HFFc6 (cell line): ENCODE measurements at regions not wholly inside any gene's neighbourhood (a gene's known extent, or its start where the extent isn't known, plus 50 kb on each side); places are given as distances from the start of the nearest gene placed in this dataset.

Experiments used
- DNase-seq: peaks from one replicate; pipeline ENCODE4 v3.0.0-alpha.2; 2018
- H3K27ac Mint-ChIP-seq: 2 replicates; pipeline ENCODE4 v1.8.0; 2020; ENCODE audit warnings: mild to moderate bottlenecking, mixed read lengths
- H3K27me3 Mint-ChIP-seq: 2 replicates; pipeline ENCODE4 v1.8.0; 2021; ENCODE audit warnings: mild to moderate bottlenecking, moderate library complexity, mixed read lengths; ENCODE audit not compliant: insufficient read depth
- H3K36me3 Mint-ChIP-seq: 2 replicates; pipeline ENCODE4 v1.8.0; 2021; ENCODE audit warnings: low read depth, mixed read lengths
- H3K4me1 Mint-ChIP-seq: 2 replicates; pipeline ENCODE4 v1.8.0; 2020; ENCODE audit warnings: low read depth, mixed read lengths
- H3K4me3 Mint-ChIP-seq: 2 replicates; pipeline ENCODE4 v1.8.0; 2020; ENCODE audit warnings: mild to moderate bottlenecking, moderate library complexity, mixed read lengths
- H3K9me3 Mint-ChIP-seq: 2 replicates; pipeline ENCODE4 v1.8.0; 2020; ENCODE audit warnings: mild to moderate bottlenecking, mixed read lengths
- CTCF ChIP-seq: fragments of 200-600 bp; sonication (generic); IDR thresholded peaks from 2 replicates; pipeline ENCODE4 v1.5.0; 2021; ENCODE audit warnings: antibody characterized with exemption, mild to moderate bottlenecking

GRCh38 chr4:8736090-8736825 is 135.4 kb downstream of the HMX1 start:
- Mint-ChIP-seq H3K4me1 (no peaks in the 10 kb centered on the region), H3K9me3 (peaks cover 38% of the 10 kb centered on the region), H3K36me3 (no peaks in the 10 kb centered on the region), H3K27ac (no peak overlapping the region), H3K4me3 (no peak overlapping the region), H3K27me3 (peaks cover 6% of the 10 kb centered on the region; the same call in 1 of the 2 replicates)
- no peak for TF ChIP-seq CTCF
- no peak for DNase-seq

DNA sequence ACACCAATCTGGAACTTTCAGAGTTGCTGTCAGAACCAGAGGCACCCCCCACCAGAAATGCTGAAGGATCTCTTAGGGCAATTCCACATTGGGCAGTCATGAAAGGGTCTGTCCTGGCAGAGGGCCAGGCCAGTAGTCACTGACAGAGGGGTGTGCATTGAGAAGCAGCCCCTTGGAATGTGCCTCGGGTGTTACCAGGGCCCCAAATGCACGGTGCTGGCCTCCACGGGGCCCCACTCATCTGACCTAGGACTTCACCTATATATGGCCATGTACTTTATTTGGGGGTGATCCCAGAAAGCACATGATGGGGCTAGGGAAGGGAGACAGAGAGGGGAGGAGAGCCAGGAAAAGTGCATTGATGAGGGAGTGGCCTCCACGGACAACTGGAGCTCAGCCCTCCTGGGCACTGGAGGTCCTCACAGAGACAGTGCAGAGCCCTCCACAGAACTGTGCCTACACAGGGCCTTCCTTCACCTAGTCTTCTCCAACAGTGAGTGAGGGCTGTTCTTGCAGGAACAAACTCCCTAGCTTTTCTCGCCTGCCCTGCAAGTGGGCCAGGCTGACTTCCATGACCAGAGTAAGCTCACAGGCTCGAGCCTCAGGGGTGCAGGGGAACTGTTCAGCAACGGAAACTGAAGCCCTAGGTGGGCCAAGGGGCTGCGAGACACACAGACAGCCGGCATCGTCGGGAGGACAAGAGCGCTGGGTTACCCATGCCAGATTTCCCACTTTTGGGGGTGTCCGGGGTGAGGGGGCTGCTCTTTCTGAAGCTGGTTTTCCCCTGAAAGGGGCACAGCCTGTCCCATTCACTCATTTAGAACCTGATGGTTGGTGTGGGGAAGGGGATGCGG is 136.2 kb downstream of the HMX1 start:
- Mint-ChIP-seq H3K4me3 (no peak overlapping the region), H3K27ac (no peak overlapping the region), H3K27me3 (peaks cover 6% of the 10 kb centered on the region; the same call in 1 of the 2 replicates), H3K36me3 (no peaks in the 10 kb centered on the region), H3K4me1 (no peaks in the 10 kb centered on the region), H3K9me3 (peaks cover 34% of the 10 kb centered on the region)
- no peak for DNase-seq
- TF ChIP-seq CTCF, result no peak

- H3K27ac Mint-ChIP-seq, result no peak overlapping the region
- H3K36me3 Mint-ChIP-seq, result no peaks in the 10 kb centered on the region
- peaks cover 36% of the 10 kb centered on the region for H3K9me3 Mint-ChIP-seq
- peaks cover 1% of the 10 kb centered on the region; the same call in 1 of the 2 replicates for H3K27me3 Mint-ChIP-seq
- no peak for DNase-seq
- H3K4me1 Mint-ChIP-seq, result no peaks in the 10 kb centered on the region
- no peak for TF ChIP-seq CTCF
- no peak overlapping the region for H3K4me3 Mint-ChIP-seq
These were observed 138.9 kb downstream of the HMX1 start for GRCh38 chr4:8732681-8733243.

- no peaks in the 10 kb centered on the region for H3K36me3 Mint-ChIP-seq
- H3K9me3 Mint-ChIP-seq, result peaks cover 30% of the 10 kb centered on the region
- no peaks in the 10 kb centered on the region for H3K4me1 Mint-ChIP-seq
- no peak for TF ChIP-seq CTCF
- no peak overlapping the region for H3K4me3 Mint-ChIP-seq
- H3K27ac Mint-ChIP-seq, result no peak overlapping the region
- DNase-seq, result no peak
- peaks cover 4% of the 10 kb centered on the region; the same call in 1 of the 2 replicates for H3K27me3 Mint-ChIP-seq
These were observed 139.5 kb downstream of the CPZ start for GRCh38 chr4:8732092-8732491.

GRCh38 chr4:8731364-8731763 is 138.8 kb downstream of the CPZ start:
- no peak for TF ChIP-seq CTCF
- H3K27me3 Mint-ChIP-seq, result peaks cover 5% of the 10 kb centered on the region
- H3K4me1 Mint-ChIP-seq, result no peaks in the 10 kb centered on the region
- H3K9me3 Mint-ChIP-seq, result peaks cover 25% of the 10 kb centered on the region
- H3K4me3 Mint-ChIP-seq, result no peak overlapping the region
- DNase-seq, result no peak
- no peaks in the 10 kb centered on the region for H3K36me3 Mint-ChIP-seq
- no peak overlapping the region for H3K27ac Mint-ChIP-seq
